BJ (cell line): ENCODE measurements at regions not wholly inside any gene's neighbourhood (a gene's known extent, or its start where the extent isn't known, plus 50 kb on each side); places are given as distances from the start of the nearest gene placed in this dataset.

Experiments used
- CTCF ChIA-PET: fragments of 350-600 bp; formaldehyde crosslinking; extraction: SDS; loops from one replicate; lab custom pipeline; 2021; ENCODE audit warnings: antibody characterized with exemption, inconsistent platforms; lab: Yijun Ruan, JAX
- POLR2A ChIA-PET: fragments of 300-600 bp; sonication (Branson Sonifier 250); formaldehyde crosslinking; extraction: SDS; loops from one replicate; lab custom pipeline; 2021; ENCODE audit warnings: antibody characterized with exemption; lab: Charles Lee
- DNase-seq: peaks from one replicate; pipeline ENCODE4 v3.0.0-alpha.2; 2011; ENCODE audit warnings: low read depth
- H3K27me3 ChIP-seq: 2 replicates; pipeline ENCODE4 v1.6.0; 2011; ENCODE audit warnings: low read length; ENCODE audit not compliant: control insufficient read depth, insufficient read depth
- H3K36me3 ChIP-seq: 2 replicates; pipeline ENCODE4 v1.5.1; 2011; ENCODE audit warnings: low read length; ENCODE audit not compliant: control insufficient read depth, insufficient read depth
- H3K4me3 ChIP-seq: 2 replicates; pipeline ENCODE4 v1.5.1; 2011; ENCODE audit warnings: low read depth, mild to moderate bottlenecking, control low read depth, low read length
- TF ChIP-seq, protein P1 (sequence below): IDR thresholded peaks from 2 replicates; pipeline ENCODE4 v1.5.1; 2011; ENCODE audit warnings: low read depth, mild to moderate bottlenecking, control low read depth, inconsistent platforms, low read length, moderate library complexity; ENCODE audit not compliant: insufficient read depth

DNA sequence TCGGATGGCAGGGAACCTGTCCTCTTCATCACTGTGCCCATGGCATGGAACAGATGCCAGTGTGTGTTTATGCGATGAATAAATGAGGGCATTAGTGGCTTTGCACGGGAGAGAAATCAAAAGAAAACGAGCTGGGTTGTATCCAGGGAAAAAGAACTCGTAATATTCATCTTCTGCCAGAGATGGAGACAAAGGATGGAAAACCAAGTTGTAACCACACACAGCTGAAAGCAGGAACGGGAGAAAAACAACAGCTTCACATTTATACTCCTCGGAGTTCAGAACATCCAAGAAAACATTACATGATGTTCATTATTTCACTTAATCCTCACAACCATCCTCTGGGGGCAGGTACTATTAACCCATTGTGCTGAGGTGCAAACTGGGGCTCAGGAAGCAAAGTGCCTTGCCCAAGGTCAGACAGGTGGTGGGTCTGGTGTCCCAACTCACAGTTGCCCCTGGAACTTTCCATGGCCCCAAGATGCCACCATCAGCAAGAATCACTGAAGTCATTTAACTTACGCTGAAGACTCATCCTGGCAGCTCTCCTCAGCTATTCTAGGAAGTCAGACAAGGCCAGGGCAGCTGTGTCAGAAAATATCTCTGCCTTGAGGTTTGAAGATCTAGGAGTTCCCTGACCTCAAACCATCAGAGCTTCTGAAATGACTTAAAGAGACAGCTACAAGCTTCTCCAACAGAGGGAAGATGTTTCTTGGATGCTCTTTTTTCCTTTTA lies 250.4 kb downstream of the NSG2 start:
- ChIA-PET POLR2A (no interaction called here), CTCF (interaction anchor here (1.0 kb wide), 1 partner anchor 16 kb away, joined by 3 read pairs; no protein-coding TSS in a partner anchor)
- TF ChIP-seq, protein P1, sequence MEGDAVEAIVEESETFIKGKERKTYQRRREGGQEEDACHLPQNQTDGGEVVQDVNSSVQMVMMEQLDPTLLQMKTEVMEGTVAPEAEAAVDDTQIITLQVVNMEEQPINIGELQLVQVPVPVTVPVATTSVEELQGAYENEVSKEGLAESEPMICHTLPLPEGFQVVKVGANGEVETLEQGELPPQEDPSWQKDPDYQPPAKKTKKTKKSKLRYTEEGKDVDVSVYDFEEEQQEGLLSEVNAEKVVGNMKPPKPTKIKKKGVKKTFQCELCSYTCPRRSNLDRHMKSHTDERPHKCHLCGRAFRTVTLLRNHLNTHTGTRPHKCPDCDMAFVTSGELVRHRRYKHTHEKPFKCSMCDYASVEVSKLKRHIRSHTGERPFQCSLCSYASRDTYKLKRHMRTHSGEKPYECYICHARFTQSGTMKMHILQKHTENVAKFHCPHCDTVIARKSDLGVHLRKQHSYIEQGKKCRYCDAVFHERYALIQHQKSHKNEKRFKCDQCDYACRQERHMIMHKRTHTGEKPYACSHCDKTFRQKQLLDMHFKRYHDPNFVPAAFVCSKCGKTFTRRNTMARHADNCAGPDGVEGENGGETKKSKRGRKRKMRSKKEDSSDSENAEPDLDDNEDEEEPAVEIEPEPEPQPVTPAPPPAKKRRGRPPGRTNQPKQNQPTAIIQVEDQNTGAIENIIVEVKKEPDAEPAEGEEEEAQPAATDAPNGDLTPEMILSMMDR = no peak
- no peaks in the 10 kb centered on the region for H3K36me3 ChIP-seq
- H3K4me3 ChIP-seq = no peak overlapping the region
- DNase-seq = no peak
- no peaks in the 10 kb centered on the region for H3K27me3 ChIP-seq

GRCh38 chr5:174300118-174300940 lies 254.8 kb downstream of the NSG2 start:
- ChIA-PET POLR2A (no interaction called here), CTCF (interaction anchor here (2.4 kb wide), 1 partner anchor 11 kb away, joined by 12 read pairs; no protein-coding TSS in a partner anchor)
- no peak overlapping the region for H3K4me3 ChIP-seq
- no peak for DNase-seq
- no peaks in the 10 kb centered on the region for H3K27me3 ChIP-seq
- TF ChIP-seq, protein P1 = no peak
- no peaks in the 10 kb centered on the region for H3K36me3 ChIP-seq

DNA sequence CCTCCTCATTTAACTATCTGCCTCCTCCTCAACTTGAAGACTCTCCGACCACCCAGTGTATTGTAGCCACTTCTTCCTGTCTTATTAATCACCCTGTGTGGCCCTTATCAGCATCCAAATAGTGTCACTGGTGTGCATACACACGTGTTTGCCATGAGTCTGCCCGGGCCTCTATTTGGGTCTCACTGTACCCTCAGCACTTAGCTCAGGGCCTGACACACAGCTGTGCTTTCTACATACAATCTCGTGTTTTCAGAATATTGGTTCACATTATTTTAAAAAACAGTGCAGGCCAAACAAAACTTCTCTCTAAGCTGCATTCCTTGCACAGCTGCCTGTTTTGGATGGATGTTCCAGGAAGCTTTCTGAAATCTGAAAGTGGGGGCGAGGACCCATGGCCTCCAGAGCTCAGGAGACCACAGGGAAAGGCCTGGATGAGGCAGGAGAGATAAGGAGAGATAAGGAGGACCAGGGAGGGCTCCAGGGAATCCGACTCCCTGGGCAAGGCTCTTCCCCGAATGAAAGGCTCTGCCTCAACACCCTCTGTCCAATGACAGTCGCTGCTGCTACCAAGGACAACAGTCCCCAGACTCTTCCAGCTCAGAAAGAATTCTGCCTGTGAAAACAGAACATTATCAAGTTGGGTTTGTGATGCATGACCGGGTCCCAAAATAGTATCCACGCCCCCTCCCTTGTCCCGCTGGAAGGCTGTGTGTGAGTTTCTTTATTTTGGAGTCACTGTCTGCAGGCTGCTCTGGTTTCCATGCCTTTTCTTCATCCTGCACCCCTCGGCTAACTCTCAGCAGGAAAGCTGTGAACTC lies 255.6 kb downstream of the NSG2 start:
- Histone ChIP-seq H3K36me3 (no peaks in the 10 kb centered on the region), H3K27me3 (no peaks in the 10 kb centered on the region), H3K4me3 (no peak overlapping the region)
- ChIA-PET CTCF (interaction anchor here (1.0 to 2.4 kb wide), 2 partner anchors 10 to 255 kb away, joined by 3 to 12 read pairs; partner anchors contain the start of gene NSG2), POLR2A (no interaction called here)
- DNase-seq = no peak
- TF ChIP-seq, protein P1 = no peak

GRCh38 chr5:174301848-174302625 lies 256.5 kb downstream of the NSG2 start:
- ChIA-PET POLR2A (no interaction called here), CTCF (interaction anchor here (1.0 to 1.8 kb wide), 3 partner anchors 10 to 256 kb away, joined by 3 to 10 read pairs (median 4); partner anchors contain the start of gene NSG2)
- no peak for DNase-seq
- no peaks in the 10 kb centered on the region for H3K36me3 ChIP-seq
- no peak overlapping the region for H3K4me3 ChIP-seq
- no peaks in the 10 kb centered on the region for H3K27me3 ChIP-seq
- TF ChIP-seq, protein P1 = no peak
